NCI-H2029 treated with DMSO at 0.1 percent for 48 hours (cell line): ENCODE measurements at regions not wholly inside any gene's neighbourhood (a gene's known extent, or its start where the extent isn't known, plus 50 kb on each side); places are given as distances from the start of the nearest gene placed in this dataset.

Experiments
- DNase-seq: peaks from one replicate; lab custom pipeline; 2025; lab: John Stamatoyannopoulos, UW

- no peak for DNase-seq
Observed at GRCh38 chr16:86868070-86868469, 289.7 kb downstream of the FOXL1 start.

GRCh38 chr16:86868786-86869185, 290.4 kb downstream of the FOXL1 start:
- DNase-seq: no peak

- DNase-seq: no peak
Observed at GRCh38 chr16:86869288-86870022, 291.1 kb downstream of the FOXL1 start.

GRCh38 chr16:86870380-86870779, 292.0 kb downstream of the FOXL1 start:
- DNase-seq: no peak

GRCh38 chr16:86872131-86872530, 293.8 kb downstream of the FOXL1 start:
- no peak for DNase-seq

GRCh38 chr16:86872833-86873232, 294.5 kb downstream of the FOXL1 start:
- DNase-seq: no peak

- DNase-seq: no peak
Observed at GRCh38 chr16:86874141-86874540, 295.8 kb downstream of the FOXL1 start.

GRCh38 chr16:86876499-86876898, 298.1 kb downstream of the FOXL1 start:
- no peak for DNase-seq

GRCh38 chr16:86877108-86877507, 298.8 kb downstream of the FOXL1 start:
- no peak for DNase-seq

GRCh38 chr16:86877835-86878234, 299.5 kb downstream of the FOXL1 start:
- no peak for DNase-seq

GRCh38 chr16:86878236-86879080, 300.1 kb downstream of the FOXL1 start:
- no peak for DNase-seq

GRCh38 chr16:86879268-86879667, 300.9 kb downstream of the FOXL1 start:
- no peak for DNase-seq

- DNase-seq: no peak
Observed at GRCh38 chr16:86880316-86881117, 302.2 kb downstream of the FOXL1 start.

GRCh38 chr16:86881118-86881510, 302.8 kb downstream of the FOXL1 start:
- no peak for DNase-seq

GRCh38 chr16:86881861-86882273, 303.5 kb downstream of the FOXL1 start:
- no peak for DNase-seq

GRCh38 chr16:86882586-86883280, 304.4 kb downstream of the FOXL1 start:
- no peak for DNase-seq

GRCh38 chr16:86883583-86884389, 305.4 kb downstream of the FOXL1 start:
- DNase-seq: no peak

- no peak for DNase-seq
Observed at GRCh38 chr16:86884390-86884650, 306.0 kb downstream of the FOXL1 start.

- no peak for DNase-seq
Observed at GRCh38 chr16:86885139-86885538, 306.8 kb downstream of the FOXL1 start.

- DNase-seq: no peak
Observed at GRCh38 chr16:86886651-86887050, 308.3 kb downstream of the FOXL1 start.

- DNase-seq: no peak
Observed at GRCh38 chr16:86887416-86887815, 309.1 kb downstream of the FOXL1 start.
